ENCODE measurements at regions not wholly inside any gene's neighbourhood (a gene's known extent, or its start where the extent isn't known, plus 50 kb on each side); places are given as distances from the start of the nearest gene placed in this dataset.
"Not testable (repeated sequence)": the region's sequence is repeated elsewhere in the genome, so short reads cannot be mapped to it uniquely, and the experiment has no call there.

- DNase-seq (no peak), ATAC-seq (ENCODE audit: poor library complexity) (no peak)
- intact Hi-C loops (cut with DNase I, micrococcal nuclease): no loop called here
- H3K27me3 ChIP-seq (ENCODE audit: control insufficient read depth in 1 of 2, insufficient read depth in 2 of 2, low read length in 2 of 2): no peaks in the 10 kb centered on the region
- ChIA-PET CTCF (no interaction called here), POLR2A (no interaction called here)
- no peaks in the 10 kb centered on the region for H3K4me1 ChIP-seq (ENCODE audit: insufficient read depth, low read length)
- H3K9me3 ChIP-seq (ENCODE audit: control insufficient read depth in 1 of 2, insufficient read depth in 1 of 2, low read length in 2 of 2): no peaks in the 10 kb centered on the region
- Mint-ChIP-seq H3K4me3 (no peak overlapping the region), H3K4me1 (ENCODE audit: low read depth) (no peaks in the 10 kb centered on the region), H3K9me3 (peaks cover 2% of the 10 kb centered on the region), H3K27me3 (no peaks in the 10 kb centered on the region), H3K36me3 (ENCODE audit: low read depth) (no peaks in the 10 kb centered on the region), H3K27ac (no peak overlapping the region)
- H3K4me3 ChIP-seq (ENCODE audit: low read length): no peak overlapping the region
- no peak overlapping the region for H3K27ac ChIP-seq (ENCODE audit: low read depth in 1 of 2, low read length in 2 of 2)
- TF ChIP-seq, protein P1, sequence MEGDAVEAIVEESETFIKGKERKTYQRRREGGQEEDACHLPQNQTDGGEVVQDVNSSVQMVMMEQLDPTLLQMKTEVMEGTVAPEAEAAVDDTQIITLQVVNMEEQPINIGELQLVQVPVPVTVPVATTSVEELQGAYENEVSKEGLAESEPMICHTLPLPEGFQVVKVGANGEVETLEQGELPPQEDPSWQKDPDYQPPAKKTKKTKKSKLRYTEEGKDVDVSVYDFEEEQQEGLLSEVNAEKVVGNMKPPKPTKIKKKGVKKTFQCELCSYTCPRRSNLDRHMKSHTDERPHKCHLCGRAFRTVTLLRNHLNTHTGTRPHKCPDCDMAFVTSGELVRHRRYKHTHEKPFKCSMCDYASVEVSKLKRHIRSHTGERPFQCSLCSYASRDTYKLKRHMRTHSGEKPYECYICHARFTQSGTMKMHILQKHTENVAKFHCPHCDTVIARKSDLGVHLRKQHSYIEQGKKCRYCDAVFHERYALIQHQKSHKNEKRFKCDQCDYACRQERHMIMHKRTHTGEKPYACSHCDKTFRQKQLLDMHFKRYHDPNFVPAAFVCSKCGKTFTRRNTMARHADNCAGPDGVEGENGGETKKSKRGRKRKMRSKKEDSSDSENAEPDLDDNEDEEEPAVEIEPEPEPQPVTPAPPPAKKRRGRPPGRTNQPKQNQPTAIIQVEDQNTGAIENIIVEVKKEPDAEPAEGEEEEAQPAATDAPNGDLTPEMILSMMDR (IDR thresholded peaks at IDR 0.05): no peak
- H3K36me3 ChIP-seq (ENCODE audit: insufficient read depth, low read length): no peaks in the 10 kb centered on the region
These were observed 992.2 kb downstream of the DIPK2A start for GRCh38 chr3:144963810-144964209.

GRCh38 chr3:144966560-144966959, 994.9 kb downstream of the DIPK2A start:
- H3K27ac ChIP-seq (ENCODE audit: low read depth in 1 of 2, low read length in 2 of 2): no peak overlapping the region

GRCh38 chr3:144968750-144969350, 997.2 kb downstream of the DIPK2A start:
- ATAC-seq (ENCODE audit: poor library complexity): no peak
- Mint-ChIP-seq H3K9me3 (no peaks in the 10 kb centered on the region), H3K4me3 (no peak overlapping the region), H3K4me1 (ENCODE audit: low read depth) (no peaks in the 10 kb centered on the region), H3K36me3 (ENCODE audit: low read depth) (no peaks in the 10 kb centered on the region), H3K27me3 (no peaks in the 10 kb centered on the region), H3K27ac (no peak overlapping the region)
- Histone ChIP-seq H3K9me3 (ENCODE audit: control insufficient read depth in 1 of 2, insufficient read depth in 1 of 2, low read length in 2 of 2) (no peaks in the 10 kb centered on the region), H3K27me3 (ENCODE audit: control insufficient read depth in 1 of 2, insufficient read depth in 2 of 2, low read length in 2 of 2) (no peaks in the 10 kb centered on the region), H3K4me3 (ENCODE audit: low read length) (no peak overlapping the region), H3K27ac (ENCODE audit: low read depth in 1 of 2, low read length in 2 of 2) (no peak overlapping the region), H3K36me3 (ENCODE audit: insufficient read depth, low read length) (no peaks in the 10 kb centered on the region), H3K4me1 (ENCODE audit: insufficient read depth, low read length) (no peaks in the 10 kb centered on the region)
- DNase-seq: no peak
- ChIA-PET POLR2A (no interaction called here), CTCF (no interaction called here)
- TF ChIP-seq, protein P1 (IDR thresholded peaks at IDR 0.05): no peak
- intact Hi-C loops (cut with DNase I, micrococcal nuclease): no loop called here

More at GRCh38 chr3:144966560-144966959, 994.9 kb downstream of the DIPK2A start:
- Mint-ChIP-seq H3K36me3 (ENCODE audit: low read depth) (no peaks in the 10 kb centered on the region), H3K27ac (no peak overlapping the region), H3K9me3 (no peaks in the 10 kb centered on the region), H3K27me3 (no peaks in the 10 kb centered on the region), H3K4me1 (ENCODE audit: low read depth) (no peaks in the 10 kb centered on the region), H3K4me3 (no peak overlapping the region)
- Histone ChIP-seq H3K9me3 (ENCODE audit: control insufficient read depth in 1 of 2, insufficient read depth in 1 of 2, low read length in 2 of 2) (no peaks in the 10 kb centered on the region), H3K27me3 (ENCODE audit: control insufficient read depth in 1 of 2, insufficient read depth in 2 of 2, low read length in 2 of 2) (no peaks in the 10 kb centered on the region), H3K36me3 (ENCODE audit: insufficient read depth, low read length) (no peaks in the 10 kb centered on the region), H3K4me1 (ENCODE audit: insufficient read depth, low read length) (no peaks in the 10 kb centered on the region), H3K4me3 (ENCODE audit: low read length) (no peak overlapping the region)
- POLR2A ChIA-PET: no interaction called here
- ATAC-seq (ENCODE audit: poor library complexity): no peak
- TF ChIP-seq, protein P1 (IDR thresholded peaks at IDR 0.05): no peak
- intact Hi-C loops (cut with DNase I, micrococcal nuclease): no loop called here
- CTCF ChIA-PET: no interaction called here
- DNase-seq: no peak

DNA sequence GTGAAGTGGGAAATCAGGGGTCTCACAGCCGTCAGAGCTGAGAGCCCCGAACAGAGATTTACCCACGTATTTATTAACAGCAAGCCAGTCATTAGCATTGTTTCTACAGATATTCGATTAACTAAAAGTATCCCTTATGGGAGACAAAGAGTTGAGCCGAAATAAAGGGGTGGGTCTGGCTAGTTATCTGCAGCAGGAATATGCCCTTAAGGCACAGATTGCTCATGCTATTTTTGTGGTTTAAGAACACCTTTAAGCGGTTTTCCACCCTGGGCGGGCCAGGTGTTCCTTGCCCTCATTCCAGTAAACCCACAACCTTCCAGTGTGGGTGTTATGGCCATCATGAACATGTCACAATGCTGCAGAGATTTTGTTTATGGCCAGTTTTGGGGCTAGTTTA, 1012.9 kb downstream of the DIPK2A start:
- H3K4me1 ChIP-seq (ENCODE audit: insufficient read depth, low read length); H3K36me3 ChIP-seq (ENCODE audit: insufficient read depth, low read length); H3K27me3 ChIP-seq (ENCODE audit: control insufficient read depth in 1 of 2, insufficient read depth in 2 of 2, low read length in 2 of 2); intact Hi-C loops (cut with DNase I, micrococcal nuclease); H3K9me3 ChIP-seq (ENCODE audit: control insufficient read depth in 1 of 2, insufficient read depth in 1 of 2, low read length in 2 of 2); ATAC-seq (ENCODE audit: poor library complexity); H3K4me3 ChIP-seq (ENCODE audit: low read length); H3K9me3 Mint-ChIP-seq; H3K36me3 Mint-ChIP-seq (ENCODE audit: low read depth); POLR2A ChIA-PET; H3K27me3 Mint-ChIP-seq; H3K4me1 Mint-ChIP-seq (ENCODE audit: low read depth); H3K27ac Mint-ChIP-seq; H3K27ac ChIP-seq (ENCODE audit: low read depth in 1 of 2, low read length in 2 of 2); H3K4me3 Mint-ChIP-seq; DNase-seq; CTCF ChIA-PET: not testable (repeated sequence)
